Esophagus muscularis mucosa (tissue), 4 donors: ENCODE measurements at regions not wholly inside any gene's neighbourhood (a gene's known extent, or its start where the extent isn't known, plus 50 kb on each side); places are given as distances from the start of the nearest gene placed in this dataset.
"Not testable (repeated sequence)": the region's sequence is repeated elsewhere in the genome, so short reads cannot be mapped to it uniquely, and the experiment has no call there.

Experiments used
- CTCF ChIP-seq, 3 experiments: fragments of 200-600 bp in 2 of 3; fragments of 450-650 bp in 1 of 3; sonication (generic) in 2 of 3; IDR thresholded peaks; one replicate each; pipeline ENCODE4 v1.5.1; 2017 to 2019; ENCODE audit warnings: antibody characterized with exemption in 3 of 3, mild to moderate bottlenecking in 2 of 3, moderate library complexity in 1 of 3
- EP300 ChIP-seq: sonication (generic); formaldehyde crosslinking; IDR thresholded peaks from one replicate; pipeline ENCODE4 v1.6.1; 2017; ENCODE audit warnings: antibody characterized with exemption
- POLR2A ChIP-seq: fragments of 450-650 bp; IDR thresholded peaks from one replicate; pipeline ENCODE4 v1.6.1; 2017; ENCODE audit warnings: antibody characterized with exemption, moderate library complexity, mild to moderate bottlenecking, low read depth
- POLR2AphosphoS5 ChIP-seq, 2 donors: sonication (generic); formaldehyde crosslinking; IDR thresholded peaks; one replicate each; pipeline ENCODE4 v1.6.1; 2017; ENCODE audit warnings: antibody characterized with exemption in 2 of 2

GRCh38 chr16:29270033-29270432, 136.5 kb downstream of the NPIPB11 start:
- TF ChIP-seq POLR2AphosphoS5 (IDR thresholded peaks at IDR 0.05); POLR2A; CTCF (IDR thresholded peaks at IDR 0.05); EP300: not testable (repeated sequence)
